ENCODE measurements at regions not wholly inside any gene's neighbourhood (a gene's known extent, or its start where the extent isn't known, plus 50 kb on each side); places are given as distances from the start of the nearest gene placed in this dataset.

DNA sequence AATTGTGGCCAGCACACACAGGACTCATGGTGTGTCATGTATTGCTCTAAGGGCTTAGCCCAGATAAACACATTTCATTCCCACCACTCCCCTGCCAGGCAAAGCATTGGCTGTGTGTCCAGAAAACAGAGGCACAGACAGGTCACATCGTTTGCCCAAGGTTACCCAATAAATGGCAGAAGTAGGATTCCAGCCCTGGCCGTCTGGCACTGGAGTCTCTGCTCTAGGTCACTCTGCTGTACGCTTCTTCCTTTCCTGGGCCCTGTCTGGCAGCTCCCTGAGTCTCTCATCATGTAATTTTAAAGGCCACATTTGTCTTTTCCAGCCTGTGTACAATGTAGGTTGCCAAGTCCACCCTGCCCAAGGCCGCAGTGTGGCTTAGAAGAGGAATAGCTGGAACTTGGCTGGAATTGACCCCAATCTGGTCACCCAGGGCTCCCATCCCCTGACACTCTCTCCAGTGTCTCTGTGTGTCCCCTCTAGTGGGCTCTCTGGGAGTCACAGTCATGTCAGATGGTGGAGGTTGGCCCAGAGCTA is 264.5 kb upstream of the TSHZ3 start:
- Mint-ChIP-seq H3K4me1 (ENCODE audit: low read depth) (no peaks in the 10 kb centered on the region), H3K4me3 (ENCODE audit: unreplicated experiment) (no peak overlapping the region), H3K9me3 (ENCODE audit: low read depth) (peaks cover 2% of the 10 kb centered on the region), H3K36me3 (ENCODE audit: low read depth) (no peaks in the 10 kb centered on the region), H3K27me3 (ENCODE audit: low read depth) (no peaks in the 10 kb centered on the region), H3K27ac (ENCODE audit: unreplicated experiment) (no peak overlapping the region)
- TF ChIP-seq, protein P1, sequence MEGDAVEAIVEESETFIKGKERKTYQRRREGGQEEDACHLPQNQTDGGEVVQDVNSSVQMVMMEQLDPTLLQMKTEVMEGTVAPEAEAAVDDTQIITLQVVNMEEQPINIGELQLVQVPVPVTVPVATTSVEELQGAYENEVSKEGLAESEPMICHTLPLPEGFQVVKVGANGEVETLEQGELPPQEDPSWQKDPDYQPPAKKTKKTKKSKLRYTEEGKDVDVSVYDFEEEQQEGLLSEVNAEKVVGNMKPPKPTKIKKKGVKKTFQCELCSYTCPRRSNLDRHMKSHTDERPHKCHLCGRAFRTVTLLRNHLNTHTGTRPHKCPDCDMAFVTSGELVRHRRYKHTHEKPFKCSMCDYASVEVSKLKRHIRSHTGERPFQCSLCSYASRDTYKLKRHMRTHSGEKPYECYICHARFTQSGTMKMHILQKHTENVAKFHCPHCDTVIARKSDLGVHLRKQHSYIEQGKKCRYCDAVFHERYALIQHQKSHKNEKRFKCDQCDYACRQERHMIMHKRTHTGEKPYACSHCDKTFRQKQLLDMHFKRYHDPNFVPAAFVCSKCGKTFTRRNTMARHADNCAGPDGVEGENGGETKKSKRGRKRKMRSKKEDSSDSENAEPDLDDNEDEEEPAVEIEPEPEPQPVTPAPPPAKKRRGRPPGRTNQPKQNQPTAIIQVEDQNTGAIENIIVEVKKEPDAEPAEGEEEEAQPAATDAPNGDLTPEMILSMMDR (IDR thresholded peaks at IDR 0.05), result no peak
- DNase-seq (ENCODE audit: low spot score), result no peak

DNA sequence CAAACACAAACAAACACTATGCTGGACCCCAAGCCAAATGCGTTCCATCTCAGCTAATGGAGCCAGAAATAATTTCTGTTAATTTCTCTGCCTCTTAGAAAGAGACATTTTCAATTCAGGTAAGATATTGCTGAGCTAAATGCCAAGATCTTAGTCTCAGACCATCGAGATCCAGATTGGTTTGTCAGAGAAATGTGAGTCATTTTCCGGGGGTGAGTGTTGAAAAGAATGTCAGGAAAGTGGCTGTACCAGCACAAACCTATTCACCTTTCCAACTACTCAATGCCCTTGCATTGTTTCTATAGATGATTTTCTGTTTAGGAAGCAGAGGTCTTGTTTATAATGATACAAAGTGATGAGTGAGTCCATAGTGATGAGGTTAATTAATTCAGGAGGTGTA is 266.8 kb upstream of the TSHZ3 start:
- Mint-ChIP-seq H3K9me3 (ENCODE audit: low read depth) (peaks cover 8% of the 10 kb centered on the region), H3K27ac (ENCODE audit: unreplicated experiment) (no peak overlapping the region), H3K27me3 (ENCODE audit: low read depth) (no peaks in the 10 kb centered on the region), H3K36me3 (ENCODE audit: low read depth) (no peaks in the 10 kb centered on the region), H3K4me1 (ENCODE audit: low read depth) (no peaks in the 10 kb centered on the region), H3K4me3 (ENCODE audit: unreplicated experiment) (no peak overlapping the region)
- DNase-seq (ENCODE audit: low spot score), result no peak
- TF ChIP-seq, protein P1 (IDR thresholded peaks at IDR 0.05), result no peak

DNA sequence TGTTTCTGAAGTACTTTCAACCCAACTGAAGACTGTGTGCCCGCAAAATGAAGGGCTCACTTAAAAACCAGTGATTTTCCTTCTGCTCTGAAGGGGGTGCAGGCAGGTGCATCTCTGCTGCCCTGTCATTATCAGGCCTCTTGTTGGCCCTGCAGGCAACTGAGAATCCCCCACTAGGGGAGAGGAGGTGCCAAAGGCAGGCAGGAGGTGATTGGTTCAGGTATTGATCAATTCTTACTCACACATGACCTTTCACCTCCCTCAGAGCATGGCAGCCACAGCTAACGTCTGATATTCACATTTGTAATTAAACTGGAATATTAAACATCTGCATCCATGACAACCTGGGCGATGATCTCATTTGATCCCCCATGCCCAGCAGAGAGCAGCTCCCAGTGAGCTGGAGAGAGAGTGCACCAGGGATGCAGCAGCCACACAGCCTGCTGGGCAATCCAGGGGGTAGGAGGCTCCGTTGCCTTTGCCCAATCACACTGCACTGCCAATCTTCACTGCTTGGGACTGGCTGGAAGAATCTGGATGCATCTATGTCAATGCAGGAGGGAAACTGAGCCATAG is 267.9 kb upstream of the TSHZ3 start:
- Mint-ChIP-seq H3K9me3 (ENCODE audit: low read depth) (peaks cover 15% of the 10 kb centered on the region), H3K4me3 (ENCODE audit: unreplicated experiment) (no peak overlapping the region), H3K27ac (ENCODE audit: unreplicated experiment) (no peak overlapping the region), H3K27me3 (ENCODE audit: low read depth) (no peaks in the 10 kb centered on the region), H3K4me1 (ENCODE audit: low read depth) (no peaks in the 10 kb centered on the region), H3K36me3 (ENCODE audit: low read depth) (no peaks in the 10 kb centered on the region)
- no peak for DNase-seq (ENCODE audit: low spot score)
- TF ChIP-seq, protein P1 (IDR thresholded peaks at IDR 0.05), result no peak

DNA sequence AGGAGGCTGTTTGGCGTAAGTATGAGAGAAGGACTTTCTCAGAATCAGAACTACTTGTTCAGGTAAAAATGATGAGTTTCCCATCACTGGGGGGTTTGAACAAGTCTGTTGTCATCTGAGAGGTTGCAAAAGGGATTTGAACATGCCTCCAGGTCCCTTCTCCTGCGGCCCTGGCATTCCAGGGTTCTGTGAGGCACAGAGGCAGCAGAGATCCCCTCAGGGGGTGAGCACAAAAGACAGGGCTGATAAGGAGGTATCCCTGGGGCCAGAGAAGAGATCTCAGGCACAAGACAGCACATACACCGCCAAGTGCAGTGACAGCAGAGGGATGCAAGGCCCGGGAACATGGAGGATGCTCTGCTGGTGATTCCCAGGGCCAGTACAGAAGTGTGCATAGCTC is 275.8 kb upstream of the TSHZ3 start:
- no peak overlapping the region for H3K27ac Mint-ChIP-seq (ENCODE audit: unreplicated experiment)
- H3K27me3 Mint-ChIP-seq (ENCODE audit: low read depth), result peaks cover 3% of the 10 kb centered on the region
- H3K4me1 Mint-ChIP-seq (ENCODE audit: low read depth), result no peaks in the 10 kb centered on the region
- peaks cover 16% of the 10 kb centered on the region for H3K9me3 Mint-ChIP-seq (ENCODE audit: low read depth)
- no peaks in the 10 kb centered on the region for H3K36me3 Mint-ChIP-seq (ENCODE audit: low read depth)
- TF ChIP-seq, protein P1 (IDR thresholded peaks at IDR 0.05), result no peak
- no peak for DNase-seq (ENCODE audit: low spot score)
- no peak overlapping the region for H3K4me3 Mint-ChIP-seq (ENCODE audit: unreplicated experiment)

DNA sequence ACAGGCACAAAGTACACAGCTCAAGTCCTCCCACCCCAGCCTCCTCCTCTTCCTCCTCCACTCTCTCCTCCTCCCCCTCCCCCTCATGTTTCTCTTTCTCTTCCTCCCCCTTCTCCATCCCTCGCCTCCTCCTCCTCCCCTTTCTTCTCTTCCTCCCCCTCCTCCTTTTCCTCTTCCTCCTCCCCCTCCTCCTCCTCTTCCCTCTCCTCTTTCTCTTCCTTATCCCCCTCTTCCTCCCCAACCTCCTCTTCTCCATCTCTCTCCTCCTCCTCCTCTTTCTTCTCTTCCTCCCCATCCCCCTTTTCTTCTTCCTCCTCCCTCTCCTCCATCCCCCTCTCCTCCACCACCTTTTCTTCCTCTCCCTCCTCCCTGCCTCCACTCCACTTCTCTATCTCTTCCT is 276.3 kb upstream of the TSHZ3 start:
- no peak overlapping the region for H3K4me3 Mint-ChIP-seq (ENCODE audit: unreplicated experiment)
- H3K27ac Mint-ChIP-seq (ENCODE audit: unreplicated experiment), result no peak overlapping the region
- no peak for DNase-seq (ENCODE audit: low spot score)
- H3K9me3 Mint-ChIP-seq (ENCODE audit: low read depth), result peaks cover 13% of the 10 kb centered on the region
- no peaks in the 10 kb centered on the region for H3K36me3 Mint-ChIP-seq (ENCODE audit: low read depth)
- TF ChIP-seq, protein P1 (IDR thresholded peaks at IDR 0.05), result no peak
- H3K4me1 Mint-ChIP-seq (ENCODE audit: low read depth), result no peaks in the 10 kb centered on the region
- peaks cover 3% of the 10 kb centered on the region for H3K27me3 Mint-ChIP-seq (ENCODE audit: low read depth)

Measured in chondrocyte (in vitro differentiated cells).